ES-I3 (cell line): ENCODE measurements at regions not wholly inside any gene's neighbourhood (a gene's known extent, or its start where the extent isn't known, plus 50 kb on each side); places are given as distances from the start of the nearest gene placed in this dataset.
"Not testable (repeated sequence)": the region's sequence is repeated elsewhere in the genome, so short reads cannot be mapped to it uniquely, and the experiment has no call there.

Experiments
- H3K36me3 ChIP-seq: 2 replicates; pipeline ENCODE4 v1.6.1; 2013; ENCODE audit warnings: mild to moderate bottlenecking, low read length, control low read depth, moderate library complexity; ENCODE audit not compliant: insufficient read depth
- H3K4me1 ChIP-seq: 2 replicates; pipeline ENCODE4 v1.6.1; 2013; ENCODE audit warnings: mild to moderate bottlenecking, control low read depth, low read length; ENCODE audit not compliant: insufficient read depth
- H3K9ac ChIP-seq: 2 replicates; pipeline ENCODE4 v1.6.1; 2013; ENCODE audit warnings: low read depth, mild to moderate bottlenecking, low read length, moderate library complexity
- H3K9me3 ChIP-seq: 2 replicates; pipeline ENCODE4 v1.6.1; 2013; ENCODE audit warnings: mild to moderate bottlenecking, low read length, moderate library complexity; ENCODE audit not compliant: control insufficient read depth, insufficient read depth

GRCh38 chr1:219708919-219709543 is 96.1 kb upstream of the ZC3H11B start:
- Histone ChIP-seq H3K9ac (no peak overlapping the region), H3K4me1 (peaks cover 7% of the 10 kb centered on the region), H3K9me3 (no peaks in the 10 kb centered on the region), H3K36me3 (no peaks in the 10 kb centered on the region)

- H3K9ac ChIP-seq, H3K36me3 ChIP-seq, H3K9me3 ChIP-seq, H3K4me1 ChIP-seq: not testable (repeated sequence)
These were observed 95.0 kb upstream of the ZC3H11B start for GRCh38 chr1:219707885-219708284.

GRCh38 chr1:219704331-219704730 is 91.4 kb upstream of the ZC3H11B start:
- not testable (repeated sequence) for H3K9me3 ChIP-seq, H3K9ac ChIP-seq, H3K36me3 ChIP-seq, H3K4me1 ChIP-seq

GRCh38 chr1:219703368-219703639 is 90.4 kb upstream of the ZC3H11B start:
- no peaks in the 10 kb centered on the region for H3K9me3 ChIP-seq
- no peaks in the 10 kb centered on the region for H3K36me3 ChIP-seq
- H3K4me1 ChIP-seq, result no peaks in the 10 kb centered on the region
- H3K9ac ChIP-seq, result no peak overlapping the region

GRCh38 chr1:219701476-219701875 is 88.6 kb upstream of the ZC3H11B start:
- Histone ChIP-seq H3K4me1 (no peaks in the 10 kb centered on the region), H3K9ac (no peak overlapping the region), H3K36me3 (no peaks in the 10 kb centered on the region), H3K9me3 (no peaks in the 10 kb centered on the region)

GRCh38 chr1:219699870-219700269 is 87.0 kb upstream of the ZC3H11B start:
- Histone ChIP-seq H3K4me1 (no peaks in the 10 kb centered on the region), H3K9me3 (no peaks in the 10 kb centered on the region), H3K36me3 (no peaks in the 10 kb centered on the region), H3K9ac (no peak overlapping the region)

GRCh38 chr1:219697682-219698081 is 84.8 kb upstream of the ZC3H11B start:
- Histone ChIP-seq H3K36me3 (no peaks in the 10 kb centered on the region), H3K4me1 (no peaks in the 10 kb centered on the region), H3K9ac (no peak overlapping the region), H3K9me3 (no peaks in the 10 kb centered on the region)

- Histone ChIP-seq H3K36me3 (no peaks in the 10 kb centered on the region), H3K9me3 (no peaks in the 10 kb centered on the region), H3K9ac (no peak overlapping the region), H3K4me1 (no peaks in the 10 kb centered on the region)
These were observed 80.1 kb upstream of the ZC3H11B start for GRCh38 chr1:219692981-219693380.

GRCh38 chr1:219689774-219690173 is 76.9 kb upstream of the ZC3H11B start:
- H3K9ac ChIP-seq, result no peak overlapping the region
- H3K9me3 ChIP-seq, result no peaks in the 10 kb centered on the region
- H3K4me1 ChIP-seq, result no peaks in the 10 kb centered on the region
- H3K36me3 ChIP-seq, result no peaks in the 10 kb centered on the region

- no peaks in the 10 kb centered on the region for H3K4me1 ChIP-seq
These were observed 74.9 kb upstream of the ZC3H11B start for GRCh38 chr1:219687779-219688178.

GRCh38 chr1:219686171-219686570 is 73.3 kb upstream of the ZC3H11B start:
- Histone ChIP-seq H3K9me3 (no peaks in the 10 kb centered on the region), H3K36me3 (no peaks in the 10 kb centered on the region), H3K4me1 (no peaks in the 10 kb centered on the region), H3K9ac (no peak overlapping the region)

More at GRCh38 chr1:219687779-219688178, 74.9 kb upstream of the ZC3H11B start:
- no peaks in the 10 kb centered on the region for H3K9me3 ChIP-seq
- H3K9ac ChIP-seq, result no peak overlapping the region
- H3K36me3 ChIP-seq, result no peaks in the 10 kb centered on the region

- Histone ChIP-seq H3K36me3 (no peaks in the 10 kb centered on the region), H3K9ac (no peak overlapping the region), H3K9me3 (no peaks in the 10 kb centered on the region), H3K4me1 (no peaks in the 10 kb centered on the region)
These were observed 69.9 kb upstream of the ZC3H11B start for GRCh38 chr1:219682788-219683187.

- Histone ChIP-seq H3K9me3 (no peaks in the 10 kb centered on the region), H3K36me3 (no peaks in the 10 kb centered on the region), H3K4me1 (no peaks in the 10 kb centered on the region), H3K9ac (no peak overlapping the region)
These were observed 69.0 kb upstream of the ZC3H11B start for GRCh38 chr1:219681876-219682275.

- H3K9me3 ChIP-seq, result no peaks in the 10 kb centered on the region
- H3K36me3 ChIP-seq, result no peaks in the 10 kb centered on the region
- H3K9ac ChIP-seq, result no peak overlapping the region
These were observed 63.3 kb upstream of the ZC3H11B start for GRCh38 chr1:219676012-219676765.

GRCh38 chr1:219670426-219671149 is 57.7 kb upstream of the ZC3H11B start:
- no peak overlapping the region for H3K9ac ChIP-seq
- no peaks in the 10 kb centered on the region for H3K9me3 ChIP-seq
- no peaks in the 10 kb centered on the region for H3K4me1 ChIP-seq
- no peaks in the 10 kb centered on the region for H3K36me3 ChIP-seq

More at GRCh38 chr1:219676012-219676765, 63.3 kb upstream of the ZC3H11B start:
- H3K4me1 ChIP-seq, result no peaks in the 10 kb centered on the region
